Stimulated activated naive CD4-positive, alpha-beta T cell (primary cell): ENCODE measurements at regions not wholly inside any gene's neighbourhood (a gene's known extent, or its start where the extent isn't known, plus 50 kb on each side); places are given as distances from the start of the nearest gene placed in this dataset.
"Not testable (repeated sequence)": the region's sequence is repeated elsewhere in the genome, so short reads cannot be mapped to it uniquely, and the experiment has no call there.

Experiments used
- DNase-seq, 6 experiments: peaks; one replicate each; lab custom pipeline; 2025; lab: John Stamatoyannopoulos, UW

GRCh38 chr18:72993250-72993649, 125.5 kb upstream of the NETO1 start:
- DNase-seq, result no peak

GRCh38 chr18:72991379-72991778, 123.6 kb upstream of the NETO1 start:
- DNase-seq, result no peak

GRCh38 chr18:72987570-72987969, 119.8 kb upstream of the NETO1 start:
- DNase-seq, result not testable (repeated sequence)

- DNase-seq, result no peak
Measured at GRCh38 chr18:72986103-72986502, 118.3 kb upstream of the NETO1 start.

GRCh38 chr18:72985686-72986085, 117.9 kb upstream of the NETO1 start:
- DNase-seq, result no peak

- DNase-seq, result no peak
Measured at GRCh38 chr18:72984290-72984689, 116.5 kb upstream of the NETO1 start.

- no peak for DNase-seq
Measured at GRCh38 chr18:72973841-72974240, 106.1 kb upstream of the NETO1 start.

GRCh38 chr18:72965616-72966015, 97.8 kb upstream of the NETO1 start:
- no peak for DNase-seq

- DNase-seq, result not testable (repeated sequence)
Measured at GRCh38 chr18:72958195-72958594, 90.4 kb upstream of the NETO1 start.

GRCh38 chr18:72948439-72948838, 80.7 kb upstream of the NETO1 start:
- DNase-seq, result no peak

- DNase-seq, result no peak
Measured at GRCh38 chr18:72942766-72943165, 75.0 kb upstream of the NETO1 start.

- no peak for DNase-seq
Measured at GRCh38 chr18:72940986-72941385, 73.2 kb upstream of the NETO1 start.

GRCh38 chr18:72940509-72940908, 72.7 kb upstream of the NETO1 start:
- DNase-seq, result no peak

- no peak for DNase-seq
Measured at GRCh38 chr18:72935744-72936143, 68.0 kb upstream of the NETO1 start.

- no peak for DNase-seq
Measured at GRCh38 chr18:72922895-72923294, 55.1 kb upstream of the NETO1 start.
